ENCODE measurements at regions not wholly inside any gene's neighbourhood (a gene's known extent, or its start where the extent isn't known, plus 50 kb on each side); places are given as distances from the start of the nearest gene placed in this dataset.

GRCh38 chr4:18540349-18540748, 518.8 kb upstream of the LCORL start:
- WGBS, 3 donors: 65 to 74% (median 69%) methylated on average over 6 of the region's 6 CpGs

GRCh38 chr4:18538121-18538520, 516.6 kb upstream of the LCORL start:
- H3K4me1 ChIP-seq (ENCODE audit: insufficient read depth): no peaks in the 10 kb centered on the region
- no peaks in the 10 kb centered on the region for H3K36me3 ChIP-seq
- intact Hi-C loops (cut with DNase I): no loop called here
- no peak for DNase-seq
- no peak overlapping the region for H3K27ac ChIP-seq
- H3K4me3 ChIP-seq: no peak overlapping the region
- WGBS, 3 donors: 45 to 89% (median 81%) methylated on average over 2 of the region's 2 CpGs
- no peaks in the 10 kb centered on the region for H3K9me3 ChIP-seq
- TF ChIP-seq CTCF (IDR thresholded peaks at IDR 0.05) (no peak), EP300 (IDR thresholded peaks at IDR 0.05) (no peak), POLR2A (IDR thresholded peaks at IDR 0.05) (no peak)
- H3K27me3 ChIP-seq: no peaks in the 10 kb centered on the region

More at GRCh38 chr4:18540349-18540748, 518.8 kb upstream of the LCORL start:
- Histone ChIP-seq H3K9me3 (no peaks in the 10 kb centered on the region), H3K27me3 (no peaks in the 10 kb centered on the region), H3K4me3 (no peak overlapping the region), H3K36me3 (no peaks in the 10 kb centered on the region), H3K27ac (no peak overlapping the region), H3K4me1 (ENCODE audit: insufficient read depth) (no peaks in the 10 kb centered on the region)
- DNase-seq: no peak
- TF ChIP-seq EP300 (IDR thresholded peaks at IDR 0.05) (no peak), CTCF (IDR thresholded peaks at IDR 0.05) (no peak), POLR2A (IDR thresholded peaks at IDR 0.05) (no peak)
- intact Hi-C loops (cut with DNase I): no loop called here

GRCh38 chr4:18536428-18536827, 514.9 kb upstream of the LCORL start:
- H3K4me1 ChIP-seq (ENCODE audit: insufficient read depth): no peaks in the 10 kb centered on the region
- H3K27ac ChIP-seq: no peak overlapping the region
- 51 to 75% (median 60%) methylated on average over 2 of the region's 2 CpGs for WGBS, 3 donors
- DNase-seq: no peak
- no peak overlapping the region for H3K4me3 ChIP-seq
- H3K27me3 ChIP-seq: no peaks in the 10 kb centered on the region
- no peaks in the 10 kb centered on the region for H3K9me3 ChIP-seq
- TF ChIP-seq EP300 (IDR thresholded peaks at IDR 0.05) (no peak), CTCF (IDR thresholded peaks at IDR 0.05) (no peak), POLR2A (IDR thresholded peaks at IDR 0.05) (no peak)
- H3K36me3 ChIP-seq: no peaks in the 10 kb centered on the region
- intact Hi-C loops (cut with DNase I): no loop called here

GRCh38 chr4:18535948-18536347, 514.4 kb upstream of the LCORL start:
- no peak for TF ChIP-seq EP300 (IDR thresholded peaks at IDR 0.05)
- no peak for TF ChIP-seq CTCF (IDR thresholded peaks at IDR 0.05)
- TF ChIP-seq POLR2A (IDR thresholded peaks at IDR 0.05): no peak
- H3K4me1 ChIP-seq (ENCODE audit: insufficient read depth): no peaks in the 10 kb centered on the region
- H3K27ac ChIP-seq: no peak overlapping the region
- H3K4me3 ChIP-seq: no peak overlapping the region
- DNase-seq: no peak
- intact Hi-C loops (cut with DNase I): no loop called here
- H3K27me3 ChIP-seq: no peaks in the 10 kb centered on the region
- H3K36me3 ChIP-seq: no peaks in the 10 kb centered on the region
- H3K9me3 ChIP-seq: no peaks in the 10 kb centered on the region
